Osteocyte (in vitro differentiated cells): ENCODE measurements at regions not wholly inside any gene's neighbourhood (a gene's known extent, or its start where the extent isn't known, plus 50 kb on each side); places are given as distances from the start of the nearest gene placed in this dataset.

Experiments
- DNase-seq: peaks from one replicate; pipeline ENCODE4 v3.0.0; 2021; ENCODE audit warnings: mixed read lengths; ENCODE audit not compliant: unreplicated experiment; ENCODE audit errors: extremely low spot score
- H3K27ac Mint-ChIP-seq: one replicate; pipeline ENCODE4 v1.8.0; 2021; ENCODE audit warnings: mild to moderate bottlenecking, mixed read lengths; ENCODE audit not compliant: unreplicated experiment
- H3K27me3 Mint-ChIP-seq: one replicate; pipeline ENCODE4 v1.8.0; 2021; ENCODE audit warnings: mixed read lengths; ENCODE audit not compliant: unreplicated experiment
- H3K36me3 Mint-ChIP-seq: one replicate; pipeline ENCODE4 v1.8.0; 2021; ENCODE audit warnings: mixed read lengths; ENCODE audit not compliant: unreplicated experiment
- H3K4me1 Mint-ChIP-seq: one replicate; pipeline ENCODE4 v1.8.0; 2021; ENCODE audit warnings: mixed read lengths; ENCODE audit not compliant: unreplicated experiment
- H3K4me3 Mint-ChIP-seq: one replicate; pipeline ENCODE4 v1.8.0; 2021; ENCODE audit warnings: mild to moderate bottlenecking, moderate library complexity, mixed read lengths; ENCODE audit not compliant: unreplicated experiment
- H3K9me3 Mint-ChIP-seq: one replicate; pipeline ENCODE4 v1.8.0; 2021; ENCODE audit warnings: mixed read lengths; ENCODE audit not compliant: unreplicated experiment
- TF ChIP-seq, protein P1 (sequence below): fragments of 200-600 bp; sonication (generic); IDR thresholded peaks from 2 replicates; pipeline ENCODE4 v1.5.0; 2021; ENCODE audit warnings: antibody characterized with exemption, mild to moderate bottlenecking, moderate library complexity

DNA sequence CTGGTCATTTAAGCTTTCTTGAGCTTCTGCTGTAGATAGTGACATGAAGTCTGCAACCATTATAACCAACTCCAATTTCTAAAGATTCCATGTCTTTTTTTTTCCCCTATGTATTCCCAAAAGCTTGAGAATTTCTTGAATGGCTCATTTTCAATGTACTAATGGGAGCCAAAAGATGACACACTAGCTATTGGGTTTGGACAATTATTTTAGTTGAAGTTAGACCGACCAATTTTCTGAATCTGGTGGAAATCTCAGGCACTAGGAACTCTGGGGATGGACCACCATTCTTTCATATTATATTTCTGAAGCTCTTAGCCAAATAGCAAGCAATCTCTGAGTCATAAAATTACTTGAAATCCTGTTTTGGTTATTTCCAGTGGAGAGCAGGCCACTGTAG, 617.4 kb upstream of the ADAMTS5 start:
- Mint-ChIP-seq H3K4me3 (no peak overlapping the region), H3K27ac (no peak overlapping the region), H3K4me1 (peaks cover 20% of the 10 kb centered on the region), H3K27me3 (no peaks in the 10 kb centered on the region), H3K36me3 (peaks cover 2% of the 10 kb centered on the region), H3K9me3 (no peaks in the 10 kb centered on the region)
- TF ChIP-seq, protein P1, sequence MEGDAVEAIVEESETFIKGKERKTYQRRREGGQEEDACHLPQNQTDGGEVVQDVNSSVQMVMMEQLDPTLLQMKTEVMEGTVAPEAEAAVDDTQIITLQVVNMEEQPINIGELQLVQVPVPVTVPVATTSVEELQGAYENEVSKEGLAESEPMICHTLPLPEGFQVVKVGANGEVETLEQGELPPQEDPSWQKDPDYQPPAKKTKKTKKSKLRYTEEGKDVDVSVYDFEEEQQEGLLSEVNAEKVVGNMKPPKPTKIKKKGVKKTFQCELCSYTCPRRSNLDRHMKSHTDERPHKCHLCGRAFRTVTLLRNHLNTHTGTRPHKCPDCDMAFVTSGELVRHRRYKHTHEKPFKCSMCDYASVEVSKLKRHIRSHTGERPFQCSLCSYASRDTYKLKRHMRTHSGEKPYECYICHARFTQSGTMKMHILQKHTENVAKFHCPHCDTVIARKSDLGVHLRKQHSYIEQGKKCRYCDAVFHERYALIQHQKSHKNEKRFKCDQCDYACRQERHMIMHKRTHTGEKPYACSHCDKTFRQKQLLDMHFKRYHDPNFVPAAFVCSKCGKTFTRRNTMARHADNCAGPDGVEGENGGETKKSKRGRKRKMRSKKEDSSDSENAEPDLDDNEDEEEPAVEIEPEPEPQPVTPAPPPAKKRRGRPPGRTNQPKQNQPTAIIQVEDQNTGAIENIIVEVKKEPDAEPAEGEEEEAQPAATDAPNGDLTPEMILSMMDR = no peak
- DNase-seq = no peak

DNA sequence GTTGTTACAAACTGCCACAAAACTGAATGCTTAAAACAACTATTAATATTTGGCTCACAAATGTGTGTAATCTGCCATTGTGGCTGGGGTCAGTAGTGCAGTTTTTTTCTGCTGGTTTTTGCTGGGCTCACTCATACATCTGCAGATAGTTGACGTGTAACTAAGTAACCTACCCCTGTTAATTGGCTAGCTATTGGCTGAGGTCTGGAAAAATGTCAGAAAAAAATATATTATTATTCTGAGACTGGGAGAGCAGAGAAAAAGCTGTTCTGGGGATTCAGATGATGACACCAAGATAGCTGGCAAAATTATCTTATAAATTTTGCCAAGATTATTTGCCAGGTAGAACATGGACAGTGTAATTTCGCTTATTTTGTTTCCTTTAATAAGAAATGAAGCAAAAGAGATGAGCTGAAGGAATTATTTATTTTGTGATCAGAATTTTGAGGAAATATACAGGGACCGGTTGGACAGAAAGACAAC, 616.1 kb upstream of the ADAMTS5 start:
- peaks cover 20% of the 10 kb centered on the region for H3K4me1 Mint-ChIP-seq
- TF ChIP-seq, protein P1 = no peak
- no peak overlapping the region for H3K27ac Mint-ChIP-seq
- DNase-seq = no peak
- H3K9me3 Mint-ChIP-seq = no peaks in the 10 kb centered on the region
- H3K4me3 Mint-ChIP-seq = no peak overlapping the region
- H3K36me3 Mint-ChIP-seq = peaks cover 2% of the 10 kb centered on the region
- no peaks in the 10 kb centered on the region for H3K27me3 Mint-ChIP-seq

DNA sequence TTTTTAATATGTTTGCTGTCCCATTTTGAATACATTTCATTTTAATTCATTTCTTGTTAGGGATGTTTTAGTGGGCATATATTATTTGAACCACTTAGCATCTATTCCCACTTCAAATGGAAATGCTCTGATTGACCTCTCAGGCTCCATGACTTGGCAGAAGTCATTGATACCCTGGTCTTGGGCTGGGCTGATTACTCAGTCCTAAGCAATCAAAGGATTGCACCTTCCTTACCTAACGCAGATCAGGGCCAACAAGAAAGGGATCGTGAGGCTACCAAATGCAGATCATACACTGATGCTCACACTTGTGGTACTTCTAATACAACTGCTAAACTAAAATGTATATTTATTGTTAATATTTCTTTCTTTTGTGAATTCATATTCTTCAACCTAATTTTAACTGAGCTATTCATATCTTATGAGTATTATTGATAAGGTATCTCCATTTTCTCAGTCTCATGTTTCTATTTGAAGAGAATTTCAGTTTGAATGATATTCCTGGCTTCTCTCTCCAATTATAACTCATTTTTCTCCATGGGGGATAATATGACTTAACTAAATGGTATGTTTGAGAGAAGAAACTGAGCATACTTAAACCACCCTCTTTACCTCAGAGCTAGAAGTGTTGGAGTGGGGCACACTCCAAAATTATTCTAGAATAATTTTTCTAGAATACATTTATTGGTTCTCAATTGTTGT, 615.5 kb upstream of the ADAMTS5 start:
- TF ChIP-seq, protein P1 = no peak
- Mint-ChIP-seq H3K27ac (no peak overlapping the region), H3K27me3 (no peaks in the 10 kb centered on the region), H3K4me1 (peaks cover 20% of the 10 kb centered on the region), H3K36me3 (peaks cover 2% of the 10 kb centered on the region), H3K4me3 (no peak overlapping the region), H3K9me3 (no peaks in the 10 kb centered on the region)
- no peak for DNase-seq

DNA sequence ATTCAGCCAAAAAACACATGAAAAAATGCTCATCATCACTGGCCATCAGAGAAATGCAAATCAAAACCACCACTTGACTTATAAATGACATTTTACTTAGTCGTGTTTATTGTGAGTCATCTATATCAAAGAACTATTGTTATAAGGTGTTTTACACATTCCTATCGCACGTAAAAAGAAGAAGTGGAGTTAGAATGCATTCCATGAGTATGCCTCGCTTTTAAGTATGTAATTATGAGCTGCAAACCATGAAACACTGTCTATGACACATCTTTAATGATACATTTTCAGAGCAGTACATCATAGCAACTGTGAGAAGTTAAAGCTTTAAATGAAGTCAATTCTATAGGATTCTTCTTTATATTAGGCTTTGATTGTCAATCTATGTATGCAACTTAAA, 614.3 kb upstream of the ADAMTS5 start:
- no peaks in the 10 kb centered on the region for H3K9me3 Mint-ChIP-seq
- no peak overlapping the region for H3K27ac Mint-ChIP-seq
- H3K36me3 Mint-ChIP-seq = peaks cover 2% of the 10 kb centered on the region
- TF ChIP-seq, protein P1 = no peak
- H3K4me3 Mint-ChIP-seq = no peak overlapping the region
- no peaks in the 10 kb centered on the region for H3K27me3 Mint-ChIP-seq
- peaks cover 15% of the 10 kb centered on the region for H3K4me1 Mint-ChIP-seq
- no peak for DNase-seq

DNA sequence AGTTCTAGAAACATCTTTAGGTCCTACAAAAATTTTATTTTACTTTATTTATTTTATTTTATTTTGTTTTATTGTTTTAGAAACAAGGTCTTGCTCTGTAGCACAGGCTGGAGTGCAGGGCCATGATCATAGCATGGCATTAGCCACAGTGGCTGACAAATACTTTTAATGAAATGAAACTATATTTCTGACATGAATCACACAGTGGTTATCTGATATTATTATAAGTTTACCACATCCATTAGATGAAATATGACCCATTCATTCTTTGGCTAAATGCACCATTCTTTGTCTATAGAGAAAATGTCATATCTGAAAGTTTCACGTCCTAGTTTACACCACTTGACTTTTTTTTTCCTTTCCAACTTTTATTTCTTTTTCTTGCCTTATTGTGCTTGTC, 613.4 kb upstream of the ADAMTS5 start:
- H3K36me3 Mint-ChIP-seq = peaks cover 2% of the 10 kb centered on the region
- no peak for DNase-seq
- no peaks in the 10 kb centered on the region for H3K9me3 Mint-ChIP-seq
- no peak overlapping the region for H3K4me3 Mint-ChIP-seq
- no peaks in the 10 kb centered on the region for H3K27me3 Mint-ChIP-seq
- TF ChIP-seq, protein P1 = no peak
- no peak overlapping the region for H3K27ac Mint-ChIP-seq
- H3K4me1 Mint-ChIP-seq = peaks cover 9% of the 10 kb centered on the region
